GM13976 (cell line): ENCODE measurements at regions not wholly inside any gene's neighbourhood (a gene's known extent, or its start where the extent isn't known, plus 50 kb on each side); places are given as distances from the start of the nearest gene placed in this dataset.

Source experiments
- DNase-seq: peaks from one replicate; pipeline ENCODE4 v3.0.0; 2012; ENCODE audit warnings: low spot score
- CTCF ChIP-seq: IDR thresholded peaks from 2 replicates; pipeline ENCODE4 v1.5.1; 2012; ENCODE audit warnings: borderline replicate concordance, mild to moderate bottlenecking; ENCODE audit not compliant: insufficient read depth; ENCODE audit errors: extremely low read depth, missing control alignments, control extremely low read depth
- in situ Hi-C: fragments of 300-500 bp; cut with MboI; formaldehyde crosslinking; loops from one replicate; pipeline ENCODE4 v1.12.0; 2022; ENCODE audit warnings: low sequenced_read_pairs, mixed read lengths, inconsistent platforms; ENCODE audit not compliant: unreplicated experiment

DNA sequence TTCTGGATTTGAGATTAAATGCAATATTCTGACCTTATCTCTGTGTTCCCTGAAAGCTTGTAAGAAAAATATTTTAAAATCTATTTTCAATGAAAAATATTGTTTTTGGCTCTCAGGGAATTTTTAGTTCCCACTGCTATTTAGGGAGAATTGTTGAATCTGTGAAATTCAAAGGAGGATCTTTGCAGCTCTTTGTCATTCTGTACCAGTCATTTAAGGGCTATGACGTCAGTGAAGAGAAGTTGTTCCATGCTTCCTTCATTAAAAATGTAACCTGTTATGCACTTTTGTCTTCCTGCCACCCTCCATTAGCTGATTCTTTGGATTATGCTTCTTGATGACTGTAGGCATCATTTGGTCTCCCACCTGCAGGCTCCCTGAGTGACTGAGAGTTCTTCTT lies 427.8 kb upstream of the C2CD4B start:
- in situ Hi-C loops, result no loop called here
- no peak for DNase-seq
- TF ChIP-seq CTCF, result no peak

GRCh38 chr15:62593681-62594399 lies 428.8 kb upstream of the C2CD4B start:
- in situ Hi-C loops, result no loop called here
- TF ChIP-seq CTCF, result no peak

DNA sequence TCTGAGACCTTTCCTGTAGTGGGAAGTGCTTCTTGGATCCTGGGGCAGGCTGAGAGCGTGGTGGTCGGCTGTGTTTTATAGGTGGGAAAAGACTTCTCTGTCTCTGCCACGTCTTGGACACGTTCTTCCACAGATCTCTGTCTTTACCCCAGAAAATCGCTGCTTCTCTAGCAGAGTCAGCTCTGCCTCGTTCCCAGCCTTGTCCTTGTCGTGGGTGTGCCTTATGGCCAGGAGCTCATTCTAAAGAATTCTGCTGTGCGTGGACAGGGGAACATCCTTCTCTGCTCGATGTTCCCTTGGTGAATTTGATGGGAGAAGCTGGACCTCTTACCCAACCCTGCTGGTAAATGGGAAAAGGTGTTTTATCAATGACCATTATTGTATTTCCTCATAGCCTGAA lies 433.1 kb upstream of the C2CD4B start:
- in situ Hi-C loops, result no loop called here
- TF ChIP-seq CTCF, result no peak

More at GRCh38 chr15:62593681-62594399, 428.8 kb upstream of the C2CD4B start:
- DNase-seq, result no peak

DNA sequence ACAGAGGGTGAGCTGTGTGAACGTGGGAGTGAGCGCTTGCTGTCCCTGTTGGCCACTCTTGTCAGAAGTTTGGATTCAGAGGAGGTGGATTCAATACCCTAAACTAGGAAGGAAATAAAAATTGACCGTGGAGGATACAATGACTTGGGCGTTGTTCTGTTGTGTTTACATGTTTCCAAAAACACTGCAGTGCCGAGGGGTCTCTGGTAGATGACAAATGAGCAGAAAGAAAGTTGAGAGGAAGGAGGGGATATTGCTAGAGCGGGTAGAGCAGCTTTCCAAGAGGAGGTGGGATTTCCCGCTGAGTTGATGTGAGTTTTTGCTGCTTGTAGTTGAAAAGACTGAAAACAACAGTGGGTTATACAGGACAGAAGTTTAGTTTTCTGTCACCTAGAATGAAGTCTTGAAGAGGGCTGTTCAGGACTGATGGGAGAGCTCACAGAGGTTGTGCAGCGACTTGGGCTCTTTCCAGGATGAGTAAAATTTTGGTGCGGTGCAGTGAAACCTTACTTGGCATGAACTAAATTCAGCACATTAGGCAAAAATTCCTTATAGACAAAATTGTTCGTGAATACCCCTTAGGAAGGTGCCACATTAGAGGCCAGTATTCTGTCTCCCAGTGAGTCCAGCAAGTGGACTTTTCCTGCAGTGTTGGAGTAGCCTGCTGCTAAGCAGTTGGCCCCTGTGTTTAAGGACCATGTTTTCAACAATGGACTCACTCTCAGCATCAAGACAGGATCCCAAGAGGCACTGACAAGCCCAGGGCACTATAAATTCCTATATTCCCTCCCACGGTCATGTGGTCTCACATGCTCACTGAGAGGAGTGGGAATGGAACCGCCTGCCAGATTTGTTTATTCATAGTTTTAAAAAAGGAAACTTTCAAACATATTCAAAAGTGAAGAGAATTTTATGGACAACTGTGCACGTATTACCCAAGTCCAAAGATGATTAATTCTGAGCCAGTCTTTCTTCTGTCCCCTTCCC lies 435.0 kb upstream of the C2CD4B start:
- TF ChIP-seq CTCF, result no peak
- in situ Hi-C loops, result no loop called here
- no peak for DNase-seq

More for the DNA sequence above, 433.1 kb upstream of the C2CD4B start:
- DNase-seq, result no peak

DNA sequence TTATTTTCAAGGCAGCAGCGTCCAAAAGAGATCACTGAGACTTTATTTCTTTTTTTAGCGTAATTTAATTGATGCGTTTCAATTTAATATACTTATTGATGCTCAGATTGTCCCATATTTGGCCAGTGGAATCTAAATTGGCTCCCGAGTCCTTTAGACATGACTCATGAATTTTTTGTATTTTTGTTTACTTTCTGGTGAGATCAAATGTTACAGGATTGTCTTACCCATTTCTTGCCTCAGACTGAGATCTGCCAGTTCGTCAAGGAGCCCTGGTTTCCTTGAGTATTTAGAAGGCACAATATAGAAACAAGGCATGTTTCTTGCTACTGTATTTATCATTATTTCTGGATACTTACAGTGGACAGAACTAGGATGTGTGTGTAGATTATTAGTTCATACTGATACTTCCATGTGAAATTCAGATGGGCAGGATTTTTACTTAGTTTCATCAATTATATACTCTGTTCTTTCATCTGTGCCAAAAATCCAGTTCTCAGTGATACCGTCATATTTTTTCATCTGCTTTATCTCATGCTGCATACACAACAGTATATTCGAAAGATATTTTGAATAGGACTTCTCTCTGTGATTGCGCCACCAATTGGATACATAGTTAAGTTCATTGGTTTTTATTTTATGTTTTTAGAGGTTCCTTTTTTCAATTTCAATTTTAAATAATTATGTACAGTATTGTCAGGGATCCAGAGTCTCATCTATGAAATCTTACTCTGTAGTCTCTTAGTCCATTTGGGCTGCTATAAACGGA lies 436.9 kb upstream of the C2CD4B start:
- TF ChIP-seq CTCF, result no peak
- in situ Hi-C loops, result no loop called here
- no peak for DNase-seq

DNA sequence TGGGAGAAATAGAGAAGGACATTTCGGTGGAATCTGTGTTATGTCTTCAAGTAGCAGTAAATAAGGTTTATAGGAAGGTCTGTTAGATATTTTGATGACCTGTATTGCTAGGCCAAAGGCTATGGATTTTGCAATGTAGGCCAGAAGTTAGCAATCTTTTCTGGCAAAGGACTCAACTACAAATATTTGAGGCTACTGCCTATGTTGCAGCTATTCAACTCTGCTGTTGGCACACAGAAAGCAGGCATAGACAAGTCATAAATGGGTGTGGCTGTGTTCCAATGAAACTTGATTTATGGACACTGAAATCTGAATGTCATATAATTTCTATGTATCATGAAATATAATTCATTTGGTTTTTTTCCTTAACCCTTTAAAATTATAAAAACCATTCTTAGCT lies 438.7 kb upstream of the C2CD4B start:
- no peak for TF ChIP-seq CTCF
- in situ Hi-C loops, result no loop called here
- DNase-seq, result no peak
